Panc1 (cell line): ENCODE measurements at regions not wholly inside any gene's neighbourhood (a gene's known extent, or its start where the extent isn't known, plus 50 kb on each side); places are given as distances from the start of the nearest gene placed in this dataset.

ENCODE experiments used
- ATAC-seq: fragments of 200-7000 bp; cut with Tn5 transposase; 2 replicates; pipeline ENCODE4 v1.9.1; 2020; ENCODE audit warnings: mild to moderate bottlenecking, moderate library complexity
- BruUV-seq: library from RNA; stranded (reverse); fragments of 400-500 nt; replicated peaks from 2 replicates; lab custom pipeline; 2021; lab: Mats Ljungman, UMichigan
- CTCF ChIA-PET: fragments of 300-600 bp; sonication (Branson Sonifier 250); formaldehyde crosslinking; loops from one replicate; lab custom pipeline; 2022; ENCODE audit warnings: antibody characterized with exemption; lab: Charles Lee
- POLR2A ChIA-PET: fragments of 300-600 bp; sonication (Branson Sonifier 250); formaldehyde crosslinking; loops from one replicate; lab custom pipeline; 2022; ENCODE audit warnings: antibody characterized with exemption; lab: Charles Lee
- DNase-seq: peaks from one replicate; pipeline ENCODE4 v3.0.0-alpha.2; 2010; ENCODE audit warnings: low read depth, low spot score
- H3K27ac ChIP-seq: 2 replicates; pipeline ENCODE4 v1.5.1; 2011; ENCODE audit warnings: mild to moderate bottlenecking, low read length, inconsistent platforms
- H3K27me3 ChIP-seq: fragments of 200-500 bp; sonication (Bioruptor generic); 2 replicates; pipeline ENCODE4 v1.6.0; 2014; ENCODE audit warnings: low read length, inconsistent platforms; ENCODE audit not compliant: control insufficient read depth, insufficient read depth
- H3K36me3 ChIP-seq: fragments of 200-500 bp; sonication (Bioruptor generic); 2 replicates; pipeline ENCODE4 v1.5.1; 2014; ENCODE audit warnings: inconsistent platforms, mild to moderate bottlenecking, low read length, moderate library complexity; ENCODE audit not compliant: control insufficient read depth, insufficient read depth
- H3K4me1 ChIP-seq: 2 replicates; pipeline ENCODE4 v1.5.1; 2011; ENCODE audit warnings: inconsistent platforms, mild to moderate bottlenecking, low read length, moderate library complexity; ENCODE audit not compliant: control insufficient read depth, insufficient read depth
- H3K4me3 ChIP-seq, 2 experiments: 2 replicates each; pipeline ENCODE4 v1.5.1; 2011 to 2012; ENCODE audit warnings: low read depth in 2 of 2, low read length in 2 of 2, mild to moderate bottlenecking in 2 of 2, inconsistent platforms in 1 of 2, moderate library complexity in 1 of 2
- H3K9me3 ChIP-seq: fragments of 200-500 bp; sonication (Bioruptor generic); 2 replicates; pipeline ENCODE4 v1.5.1; 2014; ENCODE audit warnings: low read depth, mild to moderate bottlenecking, inconsistent platforms, low read length, moderate library complexity; ENCODE audit not compliant: control insufficient read depth, insufficient read depth
- CTCF ChIP-seq: fragments of 450-650 bp; IDR thresholded peaks from 2 replicates; pipeline ENCODE4 v1.5.1; 2017; ENCODE audit warnings: mild to moderate bottlenecking
- POLR2AphosphoS5 ChIP-seq: IDR thresholded peaks from 2 replicates; pipeline ENCODE4 v1.6.1; 2012; ENCODE audit warnings: mild to moderate bottlenecking, low read depth, low read length, moderate library complexity
- REST ChIP-seq, 2 experiments: IDR thresholded peaks; 2 replicates each; pipeline ENCODE4 v1.6.1; 2011 to 2012; ENCODE audit warnings: low read depth in 2 of 2, control low read depth in 1 of 2, low read length in 1 of 2, mild to moderate bottlenecking in 1 of 2, moderate library complexity in 1 of 2; ENCODE audit not compliant: insufficient read depth in 1 of 2
- SIN3A ChIP-seq: IDR thresholded peaks from 2 replicates; pipeline ENCODE4 v1.6.1; 2012; ENCODE audit warnings: low read depth, mild to moderate bottlenecking, low read length, moderate library complexity, borderline replicate concordance; ENCODE audit not compliant: insufficient read depth
- TCF7L2 ChIP-seq: IDR thresholded peaks from 2 replicates; pipeline ENCODE4 v1.6.1; 2011; ENCODE audit warnings: mild to moderate bottlenecking, low read depth, low read length, inconsistent platforms
- in situ Hi-C: cut with HindIII; loops from 2 replicates; pipeline ENCODE4 v1.10.0; 2016; ENCODE audit warnings: low sequenced_read_pairs, low pct_unique_long_range_greater_than_20kb
- intact Hi-C: fragments of 100-400 bp; cut with micrococcal nuclease; formaldehyde crosslinking; loops from one replicate; pipeline ENCODE4 v1.10.0; 2022; ENCODE audit not compliant: unreplicated experiment

- Histone ChIP-seq H3K36me3 (no peaks in the 10 kb centered on the region), H3K4me3 (no peak overlapping the region), H3K27ac (no peak overlapping the region), H3K9me3 (no peaks in the 10 kb centered on the region), H3K4me1 (no peaks in the 10 kb centered on the region), H3K27me3 (no peaks in the 10 kb centered on the region)
- no peak for TF ChIP-seq TCF7L2
- TF ChIP-seq SIN3A: no peak
- ATAC-seq (no peak), DNase-seq (no peak)
- ChIA-PET CTCF (no interaction called here), POLR2A (no interaction called here)
- intact Hi-C loops (no loop called here), in situ Hi-C loops (no loop called here)
- no TSS peak for BruUV-seq
These were observed 113.2 kb upstream of the NSMCE3 start for GRCh38 chr15:29382862-29383261.

- Histone ChIP-seq H3K9me3 (no peaks in the 10 kb centered on the region), H3K4me1 (no peaks in the 10 kb centered on the region), H3K27me3 (no peaks in the 10 kb centered on the region), H3K27ac (no peak overlapping the region), H3K4me3 (no peak overlapping the region), H3K36me3 (no peaks in the 10 kb centered on the region)
- intact Hi-C loops (no loop called here), in situ Hi-C loops (no loop called here)
- DNase-seq (no peak), ATAC-seq (no peak)
- POLR2A ChIA-PET: no interaction called here
- CTCF ChIA-PET: no interaction called here
- no TSS peak for BruUV-seq
- no peak for TF ChIP-seq CTCF
- no peak for TF ChIP-seq SIN3A
- TF ChIP-seq REST (IDR thresholded peaks at IDR 0.05; ENCODE audit: insufficient read depth in 1 of 2, low read depth in 2 of 2, low read length in 1 of 2): no peak
- no peak for TF ChIP-seq TCF7L2
- no peak for TF ChIP-seq POLR2AphosphoS5
These were observed 110.8 kb upstream of the NSMCE3 start for GRCh38 chr15:29380466-29380865.

GRCh38 chr15:29379647-29380046 lies 110.0 kb upstream of the NSMCE3 start:
- DNase-seq (no peak), ATAC-seq (no peak)
- Histone ChIP-seq H3K27ac (no peak overlapping the region), H3K36me3 (no peaks in the 10 kb centered on the region), H3K9me3 (no peaks in the 10 kb centered on the region), H3K4me1 (no peaks in the 10 kb centered on the region), H3K27me3 (no peaks in the 10 kb centered on the region), H3K4me3 (no peak overlapping the region)
- ChIA-PET POLR2A (no interaction called here), CTCF (no interaction called here)
- intact Hi-C loops: no loop called here
- in situ Hi-C loops: no loop called here
- TF ChIP-seq CTCF: no peak
- no peak for TF ChIP-seq POLR2AphosphoS5
- TF ChIP-seq SIN3A: no peak
- no peak for TF ChIP-seq TCF7L2
- no peak for TF ChIP-seq REST (IDR thresholded peaks at IDR 0.05; ENCODE audit: insufficient read depth in 1 of 2, low read depth in 2 of 2, low read length in 1 of 2)
- BruUV-seq: no TSS peak
